ENCODE measurements at regions not wholly inside any gene's neighbourhood (a gene's known extent, or its start where the extent isn't known, plus 50 kb on each side); places are given as distances from the start of the nearest gene placed in this dataset.

GRCh38 chr6:93801101-93801847 lies 381.9 kb upstream of the EPHA7 start:
- no peaks in the 10 kb centered on the region for H3K4me1 ChIP-seq (ENCODE audit: control insufficient read depth in 3 of 3, insufficient read depth in 3 of 3, low read length in 3 of 3)
- H3K36me3 ChIP-seq (ENCODE audit: control insufficient read depth in 3 of 3, insufficient read depth in 3 of 3, low read length in 3 of 3), result no peaks in the 10 kb centered on the region
- H3K9ac ChIP-seq (ENCODE audit: low read depth in 1 of 3, low read length in 3 of 3), result no peak overlapping the region
- no peak overlapping the region for H3K27ac ChIP-seq (ENCODE audit: low read depth, low read length)
- no peak overlapping the region for H3K4me3 ChIP-seq (ENCODE audit: low read length in 3 of 3)
- no peaks in the 10 kb centered on the region for H3K9me3 ChIP-seq (ENCODE audit: control insufficient read depth in 3 of 3, low read length in 3 of 3)
- H3K27me3 ChIP-seq (ENCODE audit: control insufficient read depth in 3 of 3, insufficient read depth in 3 of 3, low read length in 3 of 3), result no peaks in the 10 kb centered on the region

- no peak overlapping the region for H3K4me3 ChIP-seq (ENCODE audit: low read length in 3 of 3)
- H3K27me3 ChIP-seq (ENCODE audit: control insufficient read depth in 3 of 3, insufficient read depth in 3 of 3, low read length in 3 of 3), result no peaks in the 10 kb centered on the region
- no peak overlapping the region for H3K9ac ChIP-seq (ENCODE audit: low read depth in 1 of 3, low read length in 3 of 3)
- H3K27ac ChIP-seq (ENCODE audit: low read depth, low read length), result no peak overlapping the region
- no peaks in the 10 kb centered on the region for H3K9me3 ChIP-seq (ENCODE audit: control insufficient read depth in 3 of 3, low read length in 3 of 3)
- H3K36me3 ChIP-seq (ENCODE audit: control insufficient read depth in 3 of 3, insufficient read depth in 3 of 3, low read length in 3 of 3), result no peaks in the 10 kb centered on the region
- H3K4me1 ChIP-seq (ENCODE audit: control insufficient read depth in 3 of 3, insufficient read depth in 3 of 3, low read length in 3 of 3), result no peaks in the 10 kb centered on the region
Observed at GRCh38 chr6:93799226-93799625, 379.9 kb upstream of the EPHA7 start.

GRCh38 chr6:93794166-93794565 lies 374.8 kb upstream of the EPHA7 start:
- no peak overlapping the region for H3K27ac ChIP-seq (ENCODE audit: low read depth, low read length)
- no peak overlapping the region for H3K9ac ChIP-seq (ENCODE audit: low read depth in 1 of 3, low read length in 3 of 3)
- H3K27me3 ChIP-seq (ENCODE audit: control insufficient read depth in 3 of 3, insufficient read depth in 3 of 3, low read length in 3 of 3), result no peaks in the 10 kb centered on the region
- no peak overlapping the region for H3K4me3 ChIP-seq (ENCODE audit: low read length in 3 of 3)
- no peaks in the 10 kb centered on the region for H3K36me3 ChIP-seq (ENCODE audit: control insufficient read depth in 3 of 3, insufficient read depth in 3 of 3, low read length in 3 of 3)
- H3K9me3 ChIP-seq (ENCODE audit: control insufficient read depth in 3 of 3, low read length in 3 of 3), result no peaks in the 10 kb centered on the region
- no peaks in the 10 kb centered on the region for H3K4me1 ChIP-seq (ENCODE audit: control insufficient read depth in 3 of 3, insufficient read depth in 3 of 3, low read length in 3 of 3)

GRCh38 chr6:93792746-93793145 lies 373.4 kb upstream of the EPHA7 start:
- Histone ChIP-seq H3K9me3 (ENCODE audit: control insufficient read depth in 3 of 3, low read length in 3 of 3) (no peaks in the 10 kb centered on the region), H3K9ac (ENCODE audit: low read depth in 1 of 3, low read length in 3 of 3) (no peak overlapping the region), H3K36me3 (ENCODE audit: control insufficient read depth in 3 of 3, insufficient read depth in 3 of 3, low read length in 3 of 3) (no peaks in the 10 kb centered on the region), H3K4me3 (ENCODE audit: low read length in 3 of 3) (no peak overlapping the region), H3K27ac (ENCODE audit: low read depth, low read length) (no peak overlapping the region), H3K27me3 (ENCODE audit: control insufficient read depth in 3 of 3, insufficient read depth in 3 of 3, low read length in 3 of 3) (no peaks in the 10 kb centered on the region), H3K4me1 (ENCODE audit: control insufficient read depth in 3 of 3, insufficient read depth in 3 of 3, low read length in 3 of 3) (no peaks in the 10 kb centered on the region)

GRCh38 chr6:93790981-93791380 lies 371.6 kb upstream of the EPHA7 start:
- no peaks in the 10 kb centered on the region for H3K9me3 ChIP-seq (ENCODE audit: control insufficient read depth in 3 of 3, low read length in 3 of 3)
- H3K27ac ChIP-seq (ENCODE audit: low read depth, low read length), result no peak overlapping the region

GRCh38 chr6:93789532-93789931 lies 370.2 kb upstream of the EPHA7 start:
- H3K27ac ChIP-seq (ENCODE audit: low read depth, low read length), result no peak overlapping the region
- H3K9ac ChIP-seq (ENCODE audit: low read depth in 1 of 3, low read length in 3 of 3), result no peak overlapping the region
- H3K9me3 ChIP-seq (ENCODE audit: control insufficient read depth in 3 of 3, low read length in 3 of 3), result no peaks in the 10 kb centered on the region
- no peak overlapping the region for H3K4me3 ChIP-seq (ENCODE audit: low read length in 3 of 3)
- no peaks in the 10 kb centered on the region for H3K4me1 ChIP-seq (ENCODE audit: control insufficient read depth in 3 of 3, insufficient read depth in 3 of 3, low read length in 3 of 3)
- no peaks in the 10 kb centered on the region for H3K36me3 ChIP-seq (ENCODE audit: control insufficient read depth in 3 of 3, insufficient read depth in 3 of 3, low read length in 3 of 3)
- no peaks in the 10 kb centered on the region for H3K27me3 ChIP-seq (ENCODE audit: control insufficient read depth in 3 of 3, insufficient read depth in 3 of 3, low read length in 3 of 3)

More at GRCh38 chr6:93790981-93791380, 371.6 kb upstream of the EPHA7 start:
- Histone ChIP-seq H3K36me3 (ENCODE audit: control insufficient read depth in 3 of 3, insufficient read depth in 3 of 3, low read length in 3 of 3) (no peaks in the 10 kb centered on the region), H3K4me1 (ENCODE audit: control insufficient read depth in 3 of 3, insufficient read depth in 3 of 3, low read length in 3 of 3) (no peaks in the 10 kb centered on the region), H3K9ac (ENCODE audit: low read depth in 1 of 3, low read length in 3 of 3) (no peak overlapping the region), H3K27me3 (ENCODE audit: control insufficient read depth in 3 of 3, insufficient read depth in 3 of 3, low read length in 3 of 3) (no peaks in the 10 kb centered on the region), H3K4me3 (ENCODE audit: low read length in 3 of 3) (no peak overlapping the region)

GRCh38 chr6:93787841-93788240 lies 368.5 kb upstream of the EPHA7 start:
- H3K27me3 ChIP-seq (ENCODE audit: control insufficient read depth in 3 of 3, insufficient read depth in 3 of 3, low read length in 3 of 3), result no peaks in the 10 kb centered on the region
- H3K9ac ChIP-seq (ENCODE audit: low read depth in 1 of 3, low read length in 3 of 3), result no peak overlapping the region
- H3K9me3 ChIP-seq (ENCODE audit: control insufficient read depth in 3 of 3, low read length in 3 of 3), result no peaks in the 10 kb centered on the region
- no peak overlapping the region for H3K27ac ChIP-seq (ENCODE audit: low read depth, low read length)
- H3K36me3 ChIP-seq (ENCODE audit: control insufficient read depth in 3 of 3, insufficient read depth in 3 of 3, low read length in 3 of 3), result no peaks in the 10 kb centered on the region
- H3K4me3 ChIP-seq (ENCODE audit: low read length in 3 of 3), result no peak overlapping the region
- no peaks in the 10 kb centered on the region for H3K4me1 ChIP-seq (ENCODE audit: control insufficient read depth in 3 of 3, insufficient read depth in 3 of 3, low read length in 3 of 3)

GRCh38 chr6:93786474-93787330 lies 367.3 kb upstream of the EPHA7 start:
- H3K4me3 ChIP-seq (ENCODE audit: low read length in 3 of 3), result no peak overlapping the region
- no peak overlapping the region for H3K9ac ChIP-seq (ENCODE audit: low read depth in 1 of 3, low read length in 3 of 3)
- no peaks in the 10 kb centered on the region for H3K36me3 ChIP-seq (ENCODE audit: control insufficient read depth in 3 of 3, insufficient read depth in 3 of 3, low read length in 3 of 3)
- H3K27ac ChIP-seq (ENCODE audit: low read depth, low read length), result no peak overlapping the region
- H3K9me3 ChIP-seq (ENCODE audit: control insufficient read depth in 3 of 3, low read length in 3 of 3), result no peaks in the 10 kb centered on the region
- no peaks in the 10 kb centered on the region for H3K27me3 ChIP-seq (ENCODE audit: control insufficient read depth in 3 of 3, insufficient read depth in 3 of 3, low read length in 3 of 3)
- H3K4me1 ChIP-seq (ENCODE audit: control insufficient read depth in 3 of 3, insufficient read depth in 3 of 3, low read length in 3 of 3), result no peaks in the 10 kb centered on the region

- Histone ChIP-seq H3K4me3 (ENCODE audit: low read length in 3 of 3) (peak overlapping the region in 2 of 3 donors; percentile 4 to 59), H3K27me3 (ENCODE audit: control insufficient read depth in 3 of 3, insufficient read depth in 3 of 3, low read length in 3 of 3) (no peaks in the 10 kb centered on the region), H3K36me3 (ENCODE audit: control insufficient read depth in 3 of 3, insufficient read depth in 3 of 3, low read length in 3 of 3) (no peaks in the 10 kb centered on the region), H3K4me1 (ENCODE audit: control insufficient read depth in 3 of 3, insufficient read depth in 3 of 3, low read length in 3 of 3) (no peaks in the 10 kb centered on the region), H3K9ac (ENCODE audit: low read depth in 1 of 3, low read length in 3 of 3) (peak overlapping the region in 1 of 3 donors; percentile 5), H3K27ac (ENCODE audit: low read depth, low read length) (peak overlapping the region; percentile 11), H3K9me3 (ENCODE audit: control insufficient read depth in 3 of 3, low read length in 3 of 3) (no peaks in the 10 kb centered on the region)
Observed at GRCh38 chr6:93785694-93786030, 366.3 kb upstream of the EPHA7 start.
